ENCODE measurements at regions not wholly inside any gene's neighbourhood (a gene's known extent, or its start where the extent isn't known, plus 50 kb on each side); places are given as distances from the start of the nearest gene placed in this dataset.

- TF ChIP-seq EZH2 (IDR thresholded peaks at IDR 0.05) (no peak), ZNF274 (IDR thresholded peaks at IDR 0.05; ENCODE audit: low read depth, low read length) (no peak), MAX (IDR thresholded peaks at IDR 0.05) (no peak), CEBPB (IDR thresholded peaks at IDR 0.05; ENCODE audit: low read depth) (no peak), CTCF (IDR thresholded peaks at IDR 0.05 in 2 of 3, conservative IDR thresholded peaks at IDR 0.05 in 1 of 3; ENCODE audit: borderline replicate concordance in 1 of 3, insufficient read depth in 1 of 3, low read depth in 2 of 3, low read length in 2 of 3) (no peak)
Observed at GRCh38 chr20:52484438-52484837, 292.9 kb upstream of the ZFP64 start.

Measured in HCT116 (cell line).